Inflammatory macrophage treated with lipopolysaccharide for 4 hours (primary cell): ENCODE measurements at regions not wholly inside any gene's neighbourhood (a gene's known extent, or its start where the extent isn't known, plus 50 kb on each side); places are given as distances from the start of the nearest gene placed in this dataset.

ENCODE experiments used
- DNase-seq: peaks from one replicate; pipeline ENCODE4 v3.0.0-alpha.2; 2020

DNA sequence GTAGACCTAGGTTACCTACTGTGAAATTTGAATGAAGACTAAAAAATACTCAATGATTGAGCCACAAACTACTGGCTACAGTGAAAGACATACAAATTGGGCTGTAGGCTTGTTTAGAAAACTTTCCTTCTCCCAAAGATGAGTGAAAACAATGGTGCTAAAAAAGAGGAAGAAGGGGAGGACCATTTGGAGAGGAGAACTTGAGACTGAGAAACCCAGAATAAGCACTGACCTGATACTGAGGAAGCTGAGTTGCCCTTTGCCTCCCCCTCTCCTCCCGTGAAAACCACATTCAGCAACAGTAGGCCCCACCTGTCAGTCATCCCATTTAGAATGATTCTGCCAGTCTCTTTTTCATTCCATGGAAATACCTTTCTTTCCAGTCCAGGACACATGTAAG lies 484.0 kb upstream of the TGFBR2 start:
- no peak for DNase-seq

DNA sequence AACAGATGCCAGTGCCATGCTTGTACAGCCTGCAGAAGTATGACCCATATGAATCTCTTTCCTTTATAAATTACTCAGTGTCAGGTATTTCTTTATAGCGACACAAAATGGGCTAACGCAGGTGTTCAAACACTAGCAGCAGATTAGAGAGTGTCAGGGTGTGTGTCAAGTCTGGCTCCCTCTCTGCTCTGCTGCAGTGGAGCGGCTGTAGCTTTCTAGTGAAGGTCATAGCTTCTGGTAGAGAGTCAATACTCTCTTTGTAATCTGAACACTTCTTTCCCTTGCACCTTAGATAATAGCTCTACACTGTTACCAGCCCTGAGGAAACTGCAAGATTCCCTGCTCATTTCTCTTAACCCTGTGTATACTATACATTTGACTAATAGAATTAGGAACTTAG lies 483.2 kb upstream of the TGFBR2 start:
- no peak for DNase-seq

DNA sequence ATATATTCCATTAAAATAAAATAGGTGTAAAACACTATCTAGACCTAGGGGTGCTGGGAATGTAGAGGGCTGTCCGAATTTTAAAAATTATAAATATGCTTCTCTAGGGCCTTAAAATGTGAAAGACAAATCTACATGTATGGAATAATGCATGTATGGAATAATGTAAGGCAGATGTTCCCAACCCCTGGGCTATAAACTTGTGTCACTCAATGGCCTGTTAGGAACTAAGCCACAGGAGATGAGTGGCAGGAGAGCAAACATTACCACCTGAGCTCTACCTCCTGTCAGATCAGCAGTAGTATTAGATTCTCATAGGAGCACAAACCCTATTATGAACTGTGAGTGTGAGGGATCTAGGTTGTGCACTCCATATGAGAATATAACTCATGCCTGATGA lies 482.6 kb upstream of the TGFBR2 start:
- no peak for DNase-seq

DNA sequence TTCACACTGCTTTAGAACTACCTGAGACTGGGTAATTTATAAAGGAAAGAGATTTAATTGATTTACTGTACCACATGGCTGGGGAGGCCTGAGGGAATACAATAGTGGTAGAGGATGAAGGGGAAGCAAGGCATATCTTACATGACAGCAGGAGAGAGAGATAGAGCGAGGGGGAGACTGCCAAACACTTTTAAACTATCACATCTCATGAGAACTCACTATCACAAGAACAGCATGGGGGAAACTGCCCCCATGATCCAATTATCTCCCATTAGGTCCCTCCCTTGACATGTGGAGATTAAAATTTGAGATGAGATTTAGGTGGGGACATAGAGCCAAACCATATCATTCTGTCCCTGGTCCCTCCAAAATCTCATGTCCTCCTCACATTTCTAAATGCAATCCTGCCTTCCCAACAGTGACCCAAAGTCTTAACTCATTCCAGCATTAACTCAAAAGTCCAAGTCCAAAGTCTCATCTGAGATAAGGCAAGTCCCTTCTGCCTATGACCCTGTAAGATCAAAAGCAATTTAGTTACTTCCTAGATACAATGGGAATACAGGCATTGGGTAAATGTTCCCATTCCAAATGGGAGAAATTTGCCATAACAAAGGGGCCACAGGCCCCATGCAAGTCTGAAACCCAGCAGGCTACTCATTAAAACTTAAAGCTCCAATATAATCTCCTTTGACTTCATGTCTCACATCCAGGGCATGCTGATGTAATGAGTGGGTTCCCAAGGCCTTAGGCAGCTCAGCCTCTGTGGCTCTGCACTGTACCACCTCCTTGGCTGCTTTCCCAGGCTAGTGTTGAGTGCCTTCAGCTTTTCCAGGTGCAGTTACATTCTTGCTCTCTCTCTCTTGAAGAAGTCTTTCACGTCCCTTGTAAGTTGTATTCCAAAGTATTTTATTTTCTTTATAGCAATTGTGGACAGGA lies 481.7 kb upstream of the TGFBR2 start:
- no peak for DNase-seq

DNA sequence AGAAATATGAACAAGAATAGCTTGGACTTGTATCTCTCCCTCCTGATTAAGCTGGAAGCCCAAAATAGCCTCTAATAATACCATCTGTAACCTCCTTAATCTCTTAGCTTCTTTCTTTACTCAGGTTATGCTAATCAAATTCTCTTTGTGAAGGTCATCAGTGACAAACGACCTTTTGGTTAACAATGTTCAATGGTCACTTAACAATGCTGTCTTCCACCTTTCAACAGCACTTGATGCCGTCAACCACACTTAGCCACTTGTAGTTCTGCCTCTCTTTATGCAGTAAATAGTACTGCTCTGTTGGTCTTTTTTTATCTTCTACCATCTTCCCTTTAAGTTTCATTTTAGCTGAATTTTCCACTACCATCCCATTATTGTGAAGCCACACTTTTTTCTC lies 476.6 kb upstream of the TGFBR2 start:
- no peak for DNase-seq

DNA sequence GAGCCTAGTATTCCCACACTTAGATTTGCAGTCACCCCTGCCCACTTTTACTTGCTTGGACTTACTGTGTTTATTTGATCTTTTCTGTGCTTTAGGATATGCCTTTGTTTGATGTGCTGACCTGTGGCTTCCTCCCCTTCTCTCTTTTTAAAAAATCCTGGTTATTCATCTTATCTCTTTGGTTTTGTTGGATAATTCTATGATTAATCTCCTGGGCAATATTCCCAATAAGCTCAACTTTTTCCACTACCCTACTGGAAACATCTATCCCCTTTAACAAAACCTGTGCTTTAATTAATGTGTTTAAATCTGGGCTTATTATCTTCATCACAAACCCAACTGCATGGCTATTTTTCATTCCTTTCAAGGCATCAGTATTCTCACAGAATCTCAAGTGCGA lies 476.0 kb upstream of the TGFBR2 start:
- no peak for DNase-seq

DNA sequence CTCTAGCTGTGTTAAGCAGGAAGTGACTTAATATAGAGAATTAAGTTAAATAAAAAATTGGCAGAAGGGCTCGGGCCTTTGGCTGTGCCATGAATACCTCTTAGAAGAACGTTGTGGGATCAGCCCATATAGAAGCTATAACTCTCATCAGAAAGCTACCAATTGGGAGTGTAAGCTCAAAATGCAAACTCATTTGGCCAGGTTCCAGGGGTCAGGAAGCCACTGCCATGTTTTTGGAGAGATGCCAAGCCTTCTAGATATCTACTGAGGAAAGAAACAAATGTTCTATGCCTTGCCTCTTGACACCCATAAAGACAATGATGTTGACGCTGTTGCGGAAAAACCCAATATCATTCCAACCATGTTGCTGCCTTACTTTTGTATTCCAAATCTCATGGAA lies 475.2 kb upstream of the TGFBR2 start:
- no peak for DNase-seq

DNA sequence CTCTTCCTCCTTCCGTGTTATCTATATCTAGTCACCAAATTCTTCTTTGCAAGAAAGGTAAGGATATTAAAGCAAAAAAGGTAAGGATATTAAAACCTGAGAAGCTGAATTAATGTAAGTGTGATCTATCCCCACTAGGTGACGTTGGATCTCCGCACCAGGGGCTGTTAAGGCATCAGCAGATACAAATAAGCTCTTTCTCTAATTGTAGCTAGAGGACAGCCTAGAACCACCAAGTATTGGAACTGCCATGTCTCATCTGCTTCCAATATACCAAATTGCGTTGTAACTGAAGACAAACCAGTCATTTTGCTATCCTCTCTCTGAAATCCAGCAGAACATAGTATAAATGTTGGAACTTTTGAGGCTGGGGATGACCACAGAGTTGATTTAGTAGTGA lies 471.2 kb upstream of the TGFBR2 start:
- DNase-seq = no peak

DNA sequence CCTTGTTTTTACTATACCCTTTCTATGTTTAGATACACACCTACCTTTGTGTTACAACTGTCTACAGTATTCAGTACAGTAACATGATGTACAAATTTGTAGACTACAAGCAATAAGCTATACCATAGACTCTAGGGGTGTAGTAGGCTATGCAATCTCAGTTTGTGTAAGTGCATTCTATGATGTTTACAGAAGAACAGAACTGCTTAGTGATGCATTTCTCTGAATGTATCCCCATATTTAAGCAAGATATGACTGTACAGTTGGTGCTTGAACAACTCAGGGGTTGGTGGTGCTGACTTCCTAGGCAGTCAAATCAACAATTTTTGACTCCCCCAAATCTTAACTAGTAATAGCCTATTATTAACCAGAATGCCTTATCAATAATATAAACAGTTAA lies 467.1 kb upstream of the TGFBR2 start:
- DNase-seq = no peak

DNA sequence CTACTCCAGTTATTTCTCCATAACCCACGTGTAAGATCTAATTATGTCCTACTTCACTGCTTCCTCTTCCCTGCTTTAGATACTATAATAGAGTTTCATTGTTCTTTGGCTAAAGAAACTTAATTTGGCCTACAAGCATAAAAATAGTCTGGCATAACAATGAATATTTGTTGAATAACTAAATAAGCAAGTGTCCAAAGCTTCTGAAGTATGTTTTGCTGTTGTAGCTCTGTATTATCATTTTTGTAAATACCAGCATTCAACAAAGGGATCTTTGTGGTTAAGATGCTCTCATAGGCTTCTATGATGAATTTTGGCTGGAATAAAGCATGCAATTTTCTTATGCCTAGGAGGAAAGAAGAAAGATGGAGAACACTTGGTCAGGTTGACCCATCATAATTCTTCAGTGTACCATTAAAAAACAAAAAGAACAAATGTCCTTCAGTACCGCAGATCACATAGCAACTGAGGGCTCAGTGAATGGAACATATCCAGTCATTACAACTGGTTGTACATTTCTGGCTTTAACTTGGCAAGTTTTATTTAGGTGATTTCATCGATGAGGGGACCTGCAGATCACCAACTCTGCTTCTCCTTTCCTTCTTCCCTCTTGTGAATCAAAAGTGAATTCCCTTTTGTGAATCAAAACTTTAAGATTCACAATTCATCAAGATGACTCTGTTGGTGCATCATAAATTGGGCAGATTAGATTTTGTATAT lies 465.9 kb upstream of the TGFBR2 start:
- DNase-seq = no peak

DNA sequence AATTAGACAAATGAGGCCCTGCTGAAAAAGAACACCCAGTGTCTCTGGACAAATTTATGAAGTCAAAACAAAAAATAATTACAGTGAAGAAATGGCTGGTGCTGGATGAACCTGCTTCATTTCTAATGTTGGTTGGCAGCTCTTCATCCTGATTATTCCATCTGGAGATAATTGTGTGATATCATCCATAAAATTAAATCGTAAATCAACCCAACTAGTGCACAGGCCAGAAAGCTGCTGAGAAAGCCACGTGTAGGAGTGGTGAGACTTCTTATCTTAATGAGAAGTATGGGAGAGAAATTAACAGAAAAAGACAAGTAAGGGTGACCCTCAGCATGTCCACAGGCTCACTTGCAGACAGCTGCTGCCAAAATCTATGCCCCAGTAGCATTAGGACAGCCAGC lies 465.2 kb upstream of the TGFBR2 start:
- no peak for DNase-seq

DNA sequence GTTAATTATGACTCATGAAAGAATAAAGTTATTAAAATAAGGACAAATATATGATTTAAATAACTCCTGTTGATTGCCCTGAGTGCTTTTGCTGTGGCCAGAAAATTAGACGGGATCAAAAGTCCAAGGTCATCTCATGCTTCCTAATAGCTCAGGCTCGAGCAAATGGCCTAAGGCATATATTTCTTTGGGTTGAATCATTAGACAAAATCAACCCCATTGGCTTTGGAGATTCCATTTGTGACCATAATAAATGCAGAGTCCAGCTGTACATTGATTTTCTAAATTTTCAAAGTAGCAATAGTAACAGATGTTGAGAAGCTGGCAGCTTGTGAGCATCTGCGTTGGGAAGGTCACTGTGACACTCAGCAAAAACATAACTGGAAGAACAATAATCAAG lies 464.5 kb upstream of the TGFBR2 start:
- DNase-seq = no peak

DNA sequence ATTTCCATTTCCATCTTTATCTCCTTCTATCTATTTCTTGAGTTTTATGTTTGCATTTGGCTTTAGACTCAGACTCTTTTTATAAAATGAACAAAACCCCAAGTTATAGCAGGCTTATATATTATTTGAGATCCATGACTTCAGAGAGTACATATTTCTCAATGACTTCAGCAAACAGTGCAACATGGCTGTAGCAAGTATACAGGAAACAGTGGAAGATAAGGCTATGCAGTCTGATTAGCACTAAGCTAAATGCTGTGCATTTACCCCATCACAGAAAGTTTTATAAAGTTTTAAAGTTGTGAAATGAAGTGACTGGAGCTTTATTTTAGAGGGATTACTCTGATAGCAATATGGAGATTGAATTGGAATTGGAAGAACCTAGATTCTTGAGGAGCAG lies 463.5 kb upstream of the TGFBR2 start:
- DNase-seq = no peak

DNA sequence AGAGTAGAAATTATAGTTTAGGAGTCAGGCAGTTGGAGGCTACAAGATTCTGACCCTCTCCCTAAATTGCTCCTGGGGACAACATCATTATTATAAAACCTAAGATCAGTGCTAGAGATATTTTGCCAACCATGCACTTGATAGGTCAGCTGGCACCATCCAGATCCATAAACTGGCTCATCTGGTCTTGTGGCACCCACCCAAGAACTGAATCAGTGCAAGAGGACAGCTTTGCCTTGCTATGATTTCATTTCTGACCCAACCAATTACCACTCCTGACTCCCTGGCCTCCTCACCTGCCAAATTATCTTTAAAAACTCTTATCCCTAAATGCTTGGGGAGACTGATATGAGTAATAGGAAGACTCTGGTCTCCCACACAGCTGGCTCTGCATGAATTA lies 461.1 kb upstream of the TGFBR2 start:
- DNase-seq = no peak

DNA sequence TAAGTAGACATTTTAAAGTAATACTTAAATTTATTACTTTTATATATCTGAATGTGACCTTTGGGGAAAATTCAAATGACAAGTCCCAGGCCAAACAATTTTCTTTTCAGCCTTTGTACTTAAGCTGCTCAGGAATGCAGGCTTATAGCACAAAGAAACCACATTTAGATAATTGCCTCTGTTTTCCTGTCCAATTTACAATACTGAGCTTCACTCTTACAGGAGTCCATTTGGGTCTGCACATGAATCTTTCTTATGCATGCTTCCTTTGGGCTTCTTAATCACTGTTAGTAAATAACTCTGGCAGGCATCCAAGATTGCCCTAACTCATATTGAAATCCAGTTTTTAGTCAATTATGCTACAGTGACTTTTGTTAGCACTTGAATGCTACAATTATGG lies 459.4 kb upstream of the TGFBR2 start:
- DNase-seq = no peak

DNA sequence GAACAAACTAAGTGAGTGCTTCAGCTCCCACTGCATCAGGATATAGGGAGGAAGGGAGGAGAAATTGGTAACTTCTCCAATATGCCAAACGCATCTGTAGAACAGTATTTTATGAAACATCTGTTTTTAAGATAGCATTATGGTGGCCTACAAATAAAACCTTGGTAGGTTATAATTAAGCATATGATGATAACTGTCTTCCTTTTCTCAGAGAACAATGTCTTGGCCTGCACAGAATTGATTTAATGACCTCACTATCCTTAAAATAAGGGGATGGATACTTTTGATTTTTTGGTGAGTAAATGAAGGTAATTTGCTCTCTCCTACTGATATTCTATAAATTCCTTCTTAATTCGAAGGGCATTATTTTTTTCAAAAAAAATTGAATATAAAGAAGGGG lies 451.5 kb upstream of the TGFBR2 start:
- DNase-seq = no peak

DNA sequence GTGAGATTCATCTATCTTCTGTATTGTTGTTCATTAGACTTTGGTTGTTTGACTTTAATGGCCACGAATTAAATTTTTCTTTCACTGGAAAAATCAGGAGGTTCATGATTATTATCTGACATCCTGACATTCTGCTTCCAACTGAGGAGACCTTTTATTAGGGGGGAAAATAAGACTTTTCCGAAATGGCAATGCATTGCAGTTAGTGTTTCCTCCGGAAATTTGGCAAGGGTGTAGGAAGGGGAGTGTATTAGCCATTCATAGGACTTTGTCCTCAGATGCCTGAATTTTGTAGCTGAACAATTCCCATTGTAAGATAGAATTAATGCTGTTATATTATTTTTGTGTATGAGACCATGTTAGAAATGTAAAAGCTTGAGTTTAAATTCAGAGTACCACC lies 450.6 kb upstream of the TGFBR2 start:
- no peak for DNase-seq

DNA sequence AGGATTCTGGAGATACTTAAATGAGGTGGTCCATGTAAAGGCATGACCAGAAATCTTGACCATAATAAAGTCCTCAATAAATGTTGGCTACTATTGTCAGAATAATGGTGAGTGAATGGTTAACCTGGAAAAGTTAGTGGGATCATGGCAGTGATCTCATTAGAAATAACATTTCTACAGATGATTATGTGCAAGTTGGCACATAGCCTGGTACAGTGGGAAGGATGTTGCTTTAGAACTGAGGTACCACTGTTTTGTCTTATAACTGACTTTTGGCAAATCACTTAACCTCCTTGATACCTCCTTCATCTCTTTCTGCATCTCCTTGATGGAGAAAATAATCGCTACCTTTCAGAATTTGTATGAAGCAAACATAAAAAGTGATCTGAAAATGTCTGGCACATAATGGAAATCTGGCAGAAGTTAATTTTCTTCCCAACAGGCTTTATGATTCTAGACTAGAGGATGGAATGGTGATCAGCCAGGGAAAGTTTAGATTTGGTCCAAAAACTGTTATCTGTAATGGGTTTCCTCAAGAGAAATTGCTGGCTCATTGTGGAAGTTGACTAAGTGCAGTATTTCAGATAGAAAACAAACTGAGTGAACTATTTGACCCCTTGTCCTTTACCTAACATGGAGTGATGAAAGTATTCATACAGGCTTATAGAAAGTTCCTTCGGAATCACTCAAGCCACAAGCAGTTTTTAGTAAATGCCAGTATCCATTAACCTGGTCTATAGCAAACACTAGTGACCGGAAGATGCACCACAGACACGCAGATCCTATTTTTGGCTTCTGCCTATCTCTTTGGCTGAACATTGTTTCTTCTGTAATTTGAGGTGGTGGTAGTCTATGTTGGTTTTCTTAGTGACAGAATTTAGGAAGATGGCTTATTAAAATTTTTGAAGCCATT lies 449.6 kb upstream of the TGFBR2 start:
- no peak for DNase-seq

DNA sequence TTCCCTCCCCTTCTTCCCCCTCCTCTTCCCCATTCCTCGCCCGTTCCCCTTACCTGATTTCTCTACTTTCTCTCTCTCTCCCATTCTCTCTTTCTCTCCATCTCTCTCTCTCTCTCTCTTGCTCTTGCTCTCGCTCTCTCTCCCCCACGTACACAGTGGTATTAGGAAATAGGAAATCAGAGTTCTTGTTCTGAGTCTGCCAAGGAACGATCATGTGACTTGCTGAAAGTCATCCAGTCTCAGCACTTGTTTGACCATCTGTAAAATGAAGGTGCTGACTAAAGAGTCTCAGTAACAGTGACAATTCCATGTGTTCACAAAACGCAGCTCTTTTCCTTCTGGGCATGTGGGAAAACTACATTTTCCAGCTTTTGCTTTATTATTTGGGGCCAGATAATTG lies 445.0 kb upstream of the TGFBR2 start:
- DNase-seq = peak; percentile 70

DNA sequence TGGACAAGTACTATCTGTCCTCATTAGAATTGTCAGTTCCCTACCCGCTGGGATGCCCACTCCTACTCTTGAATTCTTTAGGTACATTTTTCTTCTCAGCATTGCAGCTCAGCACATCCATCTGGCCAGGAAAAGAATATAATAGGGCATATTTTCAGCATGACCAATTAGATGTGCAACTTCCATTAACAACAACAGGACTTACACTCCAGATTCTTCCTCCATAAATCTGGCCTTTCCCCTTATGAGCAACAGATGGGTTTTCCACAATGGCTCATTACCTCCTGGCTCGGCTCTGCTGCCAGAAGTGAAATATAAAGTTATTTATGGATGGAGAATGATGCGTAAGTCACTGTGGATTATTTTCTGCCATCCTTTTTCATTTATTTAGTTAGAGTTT lies 443.8 kb upstream of the TGFBR2 start:
- DNase-seq = peak; percentile 39

DNA sequence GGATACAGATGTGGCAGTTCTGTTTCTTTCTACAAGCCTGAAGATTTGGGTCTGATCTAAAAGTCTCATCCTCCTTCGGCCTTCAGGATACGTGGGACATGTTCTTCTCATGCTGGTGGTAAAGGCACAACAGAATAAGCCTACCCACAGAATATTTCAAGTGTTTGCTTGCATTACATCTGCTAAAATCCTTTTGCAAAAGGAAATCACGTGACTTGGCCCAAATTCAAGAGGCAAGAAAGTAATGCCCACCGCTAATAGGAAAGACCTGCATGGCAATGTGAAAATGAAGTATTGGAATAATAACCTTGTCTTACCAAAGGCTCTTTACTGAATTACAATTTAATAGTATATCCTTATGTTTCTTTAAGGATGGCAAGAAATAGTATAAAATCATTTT lies 439.9 kb upstream of the TGFBR2 start:
- no peak for DNase-seq

DNA sequence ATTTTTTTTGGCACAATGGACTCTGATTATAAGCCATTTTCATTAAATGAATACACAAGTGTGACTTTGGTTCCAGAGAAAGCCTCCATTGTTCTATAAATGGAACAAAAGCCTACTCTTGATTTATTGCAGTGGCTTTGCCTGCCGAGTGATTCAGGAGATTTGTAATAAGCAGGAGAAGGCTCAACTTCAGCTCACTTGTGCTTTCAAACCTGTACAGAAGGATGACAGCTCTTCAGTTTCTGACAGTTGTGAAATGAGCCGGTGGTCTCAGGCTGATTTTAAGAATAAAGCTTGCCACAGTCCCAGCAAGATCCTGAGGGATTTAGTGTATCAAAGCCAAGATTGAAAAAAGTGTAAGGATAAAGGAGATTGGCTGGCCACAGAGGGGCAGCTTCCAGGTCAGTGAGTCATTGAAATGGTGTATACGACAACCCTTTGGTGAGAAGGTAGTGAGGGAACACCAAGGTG lies 438.8 kb upstream of the TGFBR2 start:
- DNase-seq = no peak

DNA sequence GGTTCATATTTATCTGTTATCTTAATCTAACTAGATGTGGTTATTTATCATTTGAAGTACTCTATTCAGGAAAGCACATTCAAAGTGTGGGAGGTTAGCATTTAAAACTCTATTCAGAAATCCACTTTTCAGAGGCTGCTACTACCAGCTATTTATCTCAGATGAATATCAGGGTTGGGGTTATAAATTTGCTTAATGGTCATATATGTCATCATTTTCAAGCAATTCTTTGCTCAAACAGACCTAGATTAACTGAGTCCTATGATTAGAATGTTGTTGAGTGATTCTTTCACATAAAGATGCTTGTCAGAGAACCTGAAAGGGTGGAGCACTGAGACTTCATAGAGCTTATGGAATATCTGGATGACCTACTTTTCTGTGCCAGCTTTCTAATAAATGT lies 436.9 kb upstream of the TGFBR2 start:
- no peak for DNase-seq
